IPS-15b (cell line): ENCODE measurements at regions not wholly inside any gene's neighbourhood (a gene's known extent, or its start where the extent isn't known, plus 50 kb on each side); places are given as distances from the start of the nearest gene placed in this dataset.

ENCODE experiments used
- H3K27me3 ChIP-seq: one replicate; pipeline ENCODE4 v1.6.1; 2013; ENCODE audit warnings: low read length; ENCODE audit not compliant: control insufficient read depth, insufficient read depth
- H3K36me3 ChIP-seq: one replicate; pipeline ENCODE4 v1.6.1; 2013; ENCODE audit warnings: low read length; ENCODE audit not compliant: control insufficient read depth, insufficient read depth
- H3K4me1 ChIP-seq: one replicate; pipeline ENCODE4 v1.6.1; 2013; ENCODE audit warnings: mild to moderate bottlenecking, low read length; ENCODE audit not compliant: control insufficient read depth, insufficient read depth
- H3K4me3 ChIP-seq: one replicate; pipeline ENCODE4 v1.5.1; 2013; ENCODE audit warnings: low read depth, low read length
- H3K9ac ChIP-seq: one replicate; pipeline ENCODE4 v1.6.1; 2013; ENCODE audit warnings: low read depth, mild to moderate bottlenecking, low read length
- H3K9me3 ChIP-seq: one replicate; pipeline ENCODE4 v1.6.1; 2013; ENCODE audit warnings: mild to moderate bottlenecking, low read length; ENCODE audit not compliant: control insufficient read depth, insufficient read depth

- H3K36me3 ChIP-seq = no peaks in the 10 kb centered on the region
- H3K9ac ChIP-seq = no peak overlapping the region
- no peaks in the 10 kb centered on the region for H3K9me3 ChIP-seq
- no peak overlapping the region for H3K4me3 ChIP-seq
- H3K27me3 ChIP-seq = no peaks in the 10 kb centered on the region
- no peaks in the 10 kb centered on the region for H3K4me1 ChIP-seq
Measured at GRCh38 chr15:93989440-93989998, 241.8 kb upstream of the MCTP2 start.

GRCh38 chr15:93987068-93987467 lies 244.3 kb upstream of the MCTP2 start:
- no peaks in the 10 kb centered on the region for H3K4me1 ChIP-seq
- no peaks in the 10 kb centered on the region for H3K9me3 ChIP-seq
- H3K9ac ChIP-seq = no peak overlapping the region
- H3K4me3 ChIP-seq = no peak overlapping the region
- H3K36me3 ChIP-seq = no peaks in the 10 kb centered on the region
- no peaks in the 10 kb centered on the region for H3K27me3 ChIP-seq

GRCh38 chr15:93986400-93986984 lies 244.9 kb upstream of the MCTP2 start:
- H3K4me3 ChIP-seq = no peak overlapping the region
- no peaks in the 10 kb centered on the region for H3K4me1 ChIP-seq
- no peaks in the 10 kb centered on the region for H3K36me3 ChIP-seq
- H3K27me3 ChIP-seq = no peaks in the 10 kb centered on the region
- H3K9ac ChIP-seq = no peak overlapping the region
- no peaks in the 10 kb centered on the region for H3K9me3 ChIP-seq

- Histone ChIP-seq H3K27me3 (no peaks in the 10 kb centered on the region), H3K9ac (no peak overlapping the region)
Measured at GRCh38 chr15:93985925-93986324, 245.4 kb upstream of the MCTP2 start.

GRCh38 chr15:93985176-93985575 lies 246.2 kb upstream of the MCTP2 start:
- no peaks in the 10 kb centered on the region for H3K27me3 ChIP-seq
- H3K9me3 ChIP-seq = no peaks in the 10 kb centered on the region
- no peaks in the 10 kb centered on the region for H3K4me1 ChIP-seq
- H3K4me3 ChIP-seq = no peak overlapping the region
- no peak overlapping the region for H3K9ac ChIP-seq
- H3K36me3 ChIP-seq = no peaks in the 10 kb centered on the region

More at GRCh38 chr15:93985925-93986324, 245.4 kb upstream of the MCTP2 start:
- Histone ChIP-seq H3K36me3 (no peaks in the 10 kb centered on the region), H3K4me3 (no peak overlapping the region), H3K4me1 (no peaks in the 10 kb centered on the region), H3K9me3 (no peaks in the 10 kb centered on the region)

- Histone ChIP-seq H3K4me3 (no peak overlapping the region), H3K27me3 (no peaks in the 10 kb centered on the region), H3K9me3 (no peaks in the 10 kb centered on the region), H3K9ac (no peak overlapping the region), H3K36me3 (no peaks in the 10 kb centered on the region), H3K4me1 (no peaks in the 10 kb centered on the region)
Measured at GRCh38 chr15:93983526-93983925, 247.8 kb upstream of the MCTP2 start.

- Histone ChIP-seq H3K9ac (no peak overlapping the region), H3K4me3 (no peak overlapping the region), H3K9me3 (no peaks in the 10 kb centered on the region), H3K36me3 (no peaks in the 10 kb centered on the region), H3K4me1 (no peaks in the 10 kb centered on the region), H3K27me3 (no peaks in the 10 kb centered on the region)
Measured at GRCh38 chr15:93982226-93982727, 249.1 kb upstream of the MCTP2 start.

GRCh38 chr15:93981706-93982105 lies 249.7 kb upstream of the MCTP2 start:
- no peak overlapping the region for H3K4me3 ChIP-seq
- no peaks in the 10 kb centered on the region for H3K27me3 ChIP-seq

GRCh38 chr15:93980261-93980911 lies 251.0 kb upstream of the MCTP2 start:
- Histone ChIP-seq H3K9me3 (no peaks in the 10 kb centered on the region), H3K9ac (no peak overlapping the region), H3K4me1 (no peaks in the 10 kb centered on the region), H3K4me3 (no peak overlapping the region), H3K36me3 (no peaks in the 10 kb centered on the region), H3K27me3 (no peaks in the 10 kb centered on the region)

More at GRCh38 chr15:93981706-93982105, 249.7 kb upstream of the MCTP2 start:
- Histone ChIP-seq H3K36me3 (no peaks in the 10 kb centered on the region), H3K4me1 (no peaks in the 10 kb centered on the region), H3K9ac (no peak overlapping the region), H3K9me3 (no peaks in the 10 kb centered on the region)

GRCh38 chr15:93974804-93975481 lies 256.4 kb upstream of the MCTP2 start:
- no peaks in the 10 kb centered on the region for H3K27me3 ChIP-seq
- H3K9ac ChIP-seq = no peak overlapping the region
- no peaks in the 10 kb centered on the region for H3K9me3 ChIP-seq
- no peak overlapping the region for H3K4me3 ChIP-seq
- H3K36me3 ChIP-seq = no peaks in the 10 kb centered on the region
- H3K4me1 ChIP-seq = no peaks in the 10 kb centered on the region

- H3K9ac ChIP-seq = no peak overlapping the region
- H3K4me1 ChIP-seq = no peaks in the 10 kb centered on the region
- H3K36me3 ChIP-seq = no peaks in the 10 kb centered on the region
- no peaks in the 10 kb centered on the region for H3K9me3 ChIP-seq
- H3K27me3 ChIP-seq = no peaks in the 10 kb centered on the region
- no peak overlapping the region for H3K4me3 ChIP-seq
Measured at GRCh38 chr15:93973287-93973686, 258.1 kb upstream of the MCTP2 start.
